Adrenal gland (tissue), 9 donors: ENCODE measurements at regions not wholly inside any gene's neighbourhood (a gene's known extent, or its start where the extent isn't known, plus 50 kb on each side); places are given as distances from the start of the nearest gene placed in this dataset.

Experiments
- DNase-seq, 7 donors: peaks; one replicate each; pipeline ENCODE4 v3.0.0-alpha.2; 2019 to 2020
- H3K27ac ChIP-seq, 5 donors: fragments of 200-600 bp; sonication (generic) in 4 of 5; 1 replicate in 3 of 5; 2 replicates in 2 of 5; pipeline versions ENCODE4 v1.5.1 to v1.8.0; 2016 to 2020; ENCODE audit warnings: mild to moderate bottlenecking in 1 of 5
- H3K27me3 ChIP-seq: fragments of 200-600 bp; 2 replicates; pipeline ENCODE4 v1.8.0; 2021
- H3K36me3 ChIP-seq, 2 donors: fragments of 200-600 bp; replicated peaks in 1 of 2; 1 replicate in 1 of 2; 2 replicates in 1 of 2; pipeline versions ENCODE4 v1.5.1 to v1.8.0; 2018 to 2022
- H3K4me1 ChIP-seq, 2 donors: fragments of 200-600 bp; replicated peaks in 1 of 2; 1 replicate in 1 of 2; 2 replicates in 1 of 2; pipeline versions ENCODE4 v1.5.1 to v1.8.0; 2018 to 2021
- H3K4me3 ChIP-seq, 4 donors: fragments of 200-600 bp; sonication (generic) in 3 of 4; one replicate each; pipeline ENCODE4 v1.5.1; 2016 to 2018
- H3K9me3 ChIP-seq, 3 donors: fragments of 200-600 bp; sonication (generic) in 1 of 3; replicated peaks in 1 of 3; 1 replicate in 2 of 3; 2 replicates in 1 of 3; pipeline versions ENCODE4 v1.5.1 to v1.8.0; 2016 to 2021
- POLR2A ChIP-seq, 2 donors: fragments of 450-650 bp; IDR thresholded peaks; one replicate each; pipeline ENCODE4 v1.6.1; 2017; ENCODE audit warnings: antibody characterized with exemption in 2 of 2, mild to moderate bottlenecking in 2 of 2, moderate library complexity in 1 of 2
- WGBS, 4 donors: extraction: QIAGEN DNeasy Blood & Tissue Kit in 2 of 4; methylation state at CpG; one replicate each; pipeline versions ENCODE4 v1.1.5 to v1.1.7; 2013 to 2017; 5-methylcytosine and 5-hydroxymethylcytosine counted together
- intact Hi-C, 2 donors: fragments of 100-400 bp; cut with DNase I; formaldehyde crosslinking; loops; one replicate each; pipeline versions ENCODE4 v1.14.1 to v1.15.0; 2022 to 2023
- TF ChIP-seq, protein P1 (sequence below), 6 experiments: fragments of 450-650 bp in 4 of 6; fragments of 200-600 bp in 2 of 6; sonication (generic) in 1 of 6; IDR thresholded peaks; 1 replicate in 5 of 6; 2 replicates in 1 of 6; pipeline versions ENCODE4 v1.5.1 to v1.8.0; 2016 to 2021; ENCODE audit warnings: antibody characterized with exemption in 6 of 6, mild to moderate bottlenecking in 2 of 6, moderate library complexity in 1 of 6
- donor health status: healthy with polysubstance abuse.
- donor health status: Bipolar disorder and iron deficiency.
- donor health status: DM: yes; HTN: yes; CAD: no.
- donor health status: DM: no; HTN: no; CAD: no.
- donor health status: DM: no; HTN: no; CAD: no.

DNA sequence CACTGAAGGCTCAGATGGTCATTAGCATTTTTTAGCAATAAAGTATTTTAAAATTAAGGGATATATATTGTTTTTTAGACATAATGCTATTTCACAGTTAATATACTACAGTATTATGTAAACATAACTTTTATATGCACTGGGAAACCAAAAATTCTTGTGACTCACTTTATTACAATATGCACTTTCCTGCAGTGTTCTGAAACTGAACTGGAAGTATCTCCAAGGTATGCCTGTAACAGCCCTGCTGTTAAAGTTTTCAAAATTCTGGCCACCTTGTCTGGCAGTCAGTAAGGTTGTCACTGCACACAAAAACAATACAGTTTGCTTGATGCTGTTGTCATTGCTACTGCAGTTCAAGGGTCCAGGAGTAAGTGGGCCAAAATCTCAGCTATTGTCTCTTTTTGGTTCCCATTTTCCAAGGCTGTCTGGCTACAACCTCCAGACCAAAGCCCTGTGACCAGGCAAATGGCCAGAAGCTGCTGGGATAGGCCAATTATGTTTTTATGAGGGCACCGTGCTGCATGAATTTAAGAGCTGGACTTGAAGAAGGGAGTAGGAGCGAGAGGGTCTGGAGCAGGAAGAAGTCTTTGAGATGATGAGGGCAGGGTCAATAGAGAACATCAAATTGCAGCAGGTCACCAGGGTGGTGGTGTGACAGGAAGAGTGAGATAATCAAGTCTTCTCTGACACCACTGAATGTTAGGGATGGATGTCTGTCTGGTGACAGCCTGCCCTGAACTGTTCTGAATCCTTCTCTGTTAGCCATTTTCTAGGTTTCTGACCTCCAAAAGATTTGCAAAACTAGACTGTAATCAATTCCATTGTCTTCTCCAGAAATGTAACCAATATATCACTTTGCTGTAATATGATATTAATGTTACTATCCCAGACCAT is 82.3 kb upstream of the CACHD1 start:
- H3K9me3 ChIP-seq = no peaks in the 10 kb centered on the region
- intact Hi-C loops = no loop called here
- TF ChIP-seq, protein P1, sequence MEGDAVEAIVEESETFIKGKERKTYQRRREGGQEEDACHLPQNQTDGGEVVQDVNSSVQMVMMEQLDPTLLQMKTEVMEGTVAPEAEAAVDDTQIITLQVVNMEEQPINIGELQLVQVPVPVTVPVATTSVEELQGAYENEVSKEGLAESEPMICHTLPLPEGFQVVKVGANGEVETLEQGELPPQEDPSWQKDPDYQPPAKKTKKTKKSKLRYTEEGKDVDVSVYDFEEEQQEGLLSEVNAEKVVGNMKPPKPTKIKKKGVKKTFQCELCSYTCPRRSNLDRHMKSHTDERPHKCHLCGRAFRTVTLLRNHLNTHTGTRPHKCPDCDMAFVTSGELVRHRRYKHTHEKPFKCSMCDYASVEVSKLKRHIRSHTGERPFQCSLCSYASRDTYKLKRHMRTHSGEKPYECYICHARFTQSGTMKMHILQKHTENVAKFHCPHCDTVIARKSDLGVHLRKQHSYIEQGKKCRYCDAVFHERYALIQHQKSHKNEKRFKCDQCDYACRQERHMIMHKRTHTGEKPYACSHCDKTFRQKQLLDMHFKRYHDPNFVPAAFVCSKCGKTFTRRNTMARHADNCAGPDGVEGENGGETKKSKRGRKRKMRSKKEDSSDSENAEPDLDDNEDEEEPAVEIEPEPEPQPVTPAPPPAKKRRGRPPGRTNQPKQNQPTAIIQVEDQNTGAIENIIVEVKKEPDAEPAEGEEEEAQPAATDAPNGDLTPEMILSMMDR (IDR thresholded peaks at IDR 0.05) = no peak
- TF ChIP-seq POLR2A (IDR thresholded peaks at IDR 0.05) = no peak
- WGBS, 4 donors = 62 to 79% (median 69%) methylated on average over 2 of the region's 2 CpGs
- H3K4me3 ChIP-seq = no peak overlapping the region
- no peaks in the 10 kb centered on the region for H3K27me3 ChIP-seq
- peak in 4 of 7 donors; percentile 10 to 21 (median 12) for DNase-seq
- H3K4me1 ChIP-seq = no peaks in the 10 kb centered on the region
- H3K27ac ChIP-seq = no peak overlapping the region
- H3K36me3 ChIP-seq = no peaks in the 10 kb centered on the region

DNA sequence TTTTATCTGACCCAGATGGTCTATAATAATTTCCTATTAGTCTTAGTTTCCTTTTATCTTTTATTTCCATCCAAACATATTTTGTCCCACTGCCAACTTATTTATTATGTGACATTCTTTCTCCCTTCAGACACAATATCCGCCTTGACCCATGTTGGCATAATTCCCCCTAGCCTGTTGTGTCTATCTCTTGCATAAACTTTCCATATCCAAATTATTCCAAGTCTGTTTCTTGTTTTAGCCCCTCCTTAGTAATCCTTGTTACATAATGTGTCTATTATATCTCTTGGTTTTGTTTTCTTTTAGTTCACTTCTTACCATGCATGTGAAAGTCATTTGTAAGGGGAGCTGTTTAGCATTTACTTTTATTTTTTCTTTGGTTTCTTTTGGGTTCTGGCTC is 81.6 kb upstream of the CACHD1 start:
- no peak for TF ChIP-seq POLR2A (IDR thresholded peaks at IDR 0.05)
- TF ChIP-seq, protein P1 (IDR thresholded peaks at IDR 0.05) = no peak
- no peaks in the 10 kb centered on the region for H3K9me3 ChIP-seq
- intact Hi-C loops = no loop called here
- H3K27me3 ChIP-seq = no peaks in the 10 kb centered on the region
- WGBS, 4 donors = 35 to 53% (median 44%) methylated on average over 1 of the region's 1 CpG
- H3K4me1 ChIP-seq = no peaks in the 10 kb centered on the region
- no peak overlapping the region for H3K4me3 ChIP-seq
- no peaks in the 10 kb centered on the region for H3K36me3 ChIP-seq
- peak in 2 of 7 donors; percentile 9 to 15 for DNase-seq
- H3K27ac ChIP-seq = no peak overlapping the region

DNA sequence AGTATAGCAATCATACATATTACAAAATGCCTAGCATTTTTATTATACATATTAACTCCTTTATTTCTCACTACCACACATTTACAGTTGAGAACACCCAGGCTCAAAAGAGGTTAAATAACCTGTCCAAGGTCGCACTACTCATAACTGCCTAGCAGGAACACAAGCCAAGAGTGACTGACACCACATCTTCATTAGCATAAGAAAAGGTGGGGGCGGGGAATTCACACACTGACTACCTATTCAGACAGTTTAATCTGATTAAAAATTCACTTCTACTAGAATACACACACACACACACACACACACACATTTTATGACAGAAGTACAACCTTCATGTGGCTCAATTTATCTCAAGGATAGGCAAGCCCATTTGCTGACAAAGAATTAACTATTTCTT is 77.8 kb upstream of the CACHD1 start:
- H3K27ac ChIP-seq = no peak overlapping the region
- WGBS, 4 donors = 50 to 63% (median 58%) methylated on average over 2 of the region's 2 CpGs
- no peak for TF ChIP-seq POLR2A (IDR thresholded peaks at IDR 0.05)
- TF ChIP-seq, protein P1 (IDR thresholded peaks at IDR 0.05) = no peak

DNA sequence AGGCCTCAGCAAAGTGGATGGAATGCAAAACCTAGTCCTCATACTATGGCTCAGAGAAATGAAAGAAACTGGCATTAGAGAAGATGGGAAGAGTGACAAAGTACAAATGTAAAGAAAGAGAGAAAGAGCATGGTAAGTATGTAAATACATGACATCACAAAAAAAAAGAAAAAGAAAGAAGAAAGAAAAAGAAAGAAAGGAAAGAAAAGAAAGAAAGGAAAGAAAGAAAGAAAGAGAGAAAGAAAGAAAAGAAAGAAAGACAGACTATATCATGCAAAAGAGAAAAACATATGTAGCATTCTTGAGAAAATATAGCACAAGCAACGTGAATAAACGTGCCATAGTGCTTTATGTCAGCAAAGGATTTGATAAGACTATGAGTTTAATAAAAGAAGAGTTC is 76.1 kb upstream of the CACHD1 start:
- no peak overlapping the region for H3K4me3 ChIP-seq
- H3K27me3 ChIP-seq = no peaks in the 10 kb centered on the region
- no peak for TF ChIP-seq POLR2A (IDR thresholded peaks at IDR 0.05)
- TF ChIP-seq, protein P1 (IDR thresholded peaks at IDR 0.05) = no peak
- DNase-seq = no peak
- WGBS, 4 donors = 88 to 95% (median 91%) methylated on average over 2 of the region's 2 CpGs
- H3K4me1 ChIP-seq = no peaks in the 10 kb centered on the region
- no peak overlapping the region for H3K27ac ChIP-seq
- no peaks in the 10 kb centered on the region for H3K36me3 ChIP-seq
- H3K9me3 ChIP-seq = no peaks in the 10 kb centered on the region
- intact Hi-C loops = no loop called here

More for the DNA sequence above, 77.8 kb upstream of the CACHD1 start:
- Histone ChIP-seq H3K4me3 (no peak overlapping the region), H3K4me1 (no peaks in the 10 kb centered on the region), H3K27me3 (no peaks in the 10 kb centered on the region), H3K36me3 (no peaks in the 10 kb centered on the region), H3K9me3 (no peaks in the 10 kb centered on the region)
- peak in 2 of 7 donors; percentile 11 to 13 for DNase-seq
- intact Hi-C loops = no loop called here
